Neural cell (in vitro differentiated cells): ENCODE measurements at regions not wholly inside any gene's neighbourhood (a gene's known extent, or its start where the extent isn't known, plus 50 kb on each side); places are given as distances from the start of the nearest gene placed in this dataset.

Experiments used
- CTCF ChIP-seq: fragments of 450-650 bp; IDR thresholded peaks from 2 replicates; pipeline ENCODE4 v1.5.1; 2014; ENCODE audit warnings: antibody characterized with exemption, mild to moderate bottlenecking, moderate library complexity; ENCODE audit not compliant: poor library complexity, severe bottlenecking
- TF ChIP-seq, protein P1 (sequence below): IDR thresholded peaks from 2 replicates; pipeline ENCODE4 v1.6.1; 2012; ENCODE audit warnings: borderline replicate concordance

GRCh38 chr20:39669659-39670058 lies 707.5 kb downstream of the DHX35 start:
- no peak for TF ChIP-seq CTCF
- TF ChIP-seq, protein P1, sequence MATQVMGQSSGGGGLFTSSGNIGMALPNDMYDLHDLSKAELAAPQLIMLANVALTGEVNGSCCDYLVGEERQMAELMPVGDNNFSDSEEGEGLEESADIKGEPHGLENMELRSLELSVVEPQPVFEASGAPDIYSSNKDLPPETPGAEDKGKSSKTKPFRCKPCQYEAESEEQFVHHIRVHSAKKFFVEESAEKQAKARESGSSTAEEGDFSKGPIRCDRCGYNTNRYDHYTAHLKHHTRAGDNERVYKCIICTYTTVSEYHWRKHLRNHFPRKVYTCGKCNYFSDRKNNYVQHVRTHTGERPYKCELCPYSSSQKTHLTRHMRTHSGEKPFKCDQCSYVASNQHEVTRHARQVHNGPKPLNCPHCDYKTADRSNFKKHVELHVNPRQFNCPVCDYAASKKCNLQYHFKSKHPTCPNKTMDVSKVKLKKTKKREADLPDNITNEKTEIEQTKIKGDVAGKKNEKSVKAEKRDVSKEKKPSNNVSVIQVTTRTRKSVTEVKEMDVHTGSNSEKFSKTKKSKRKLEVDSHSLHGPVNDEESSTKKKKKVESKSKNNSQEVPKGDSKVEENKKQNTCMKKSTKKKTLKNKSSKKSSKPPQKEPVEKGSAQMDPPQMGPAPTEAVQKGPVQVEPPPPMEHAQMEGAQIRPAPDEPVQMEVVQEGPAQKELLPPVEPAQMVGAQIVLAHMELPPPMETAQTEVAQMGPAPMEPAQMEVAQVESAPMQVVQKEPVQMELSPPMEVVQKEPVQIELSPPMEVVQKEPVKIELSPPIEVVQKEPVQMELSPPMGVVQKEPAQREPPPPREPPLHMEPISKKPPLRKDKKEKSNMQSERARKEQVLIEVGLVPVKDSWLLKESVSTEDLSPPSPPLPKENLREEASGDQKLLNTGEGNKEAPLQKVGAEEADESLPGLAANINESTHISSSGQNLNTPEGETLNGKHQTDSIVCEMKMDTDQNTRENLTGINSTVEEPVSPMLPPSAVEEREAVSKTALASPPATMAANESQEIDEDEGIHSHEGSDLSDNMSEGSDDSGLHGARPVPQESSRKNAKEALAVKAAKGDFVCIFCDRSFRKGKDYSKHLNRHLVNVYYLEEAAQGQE: no peak
